NT2/D1 (cell line): ENCODE measurements at regions not wholly inside any gene's neighbourhood (a gene's known extent, or its start where the extent isn't known, plus 50 kb on each side); places are given as distances from the start of the nearest gene placed in this dataset.

Experiments used
- DNase-seq: peaks from one replicate; pipeline ENCODE4 v3.0.0-alpha.2; 2011; ENCODE audit warnings: low read depth, low spot score
- H3K27me3 ChIP-seq: 2 replicates; pipeline ENCODE4 v1.6.0; 2011; ENCODE audit warnings: mild to moderate bottlenecking; ENCODE audit not compliant: insufficient read length, insufficient read depth
- H3K36me3 ChIP-seq: 2 replicates; pipeline ENCODE4 v1.6.1; 2011; ENCODE audit warnings: mild to moderate bottlenecking, low read length, mixed read lengths; ENCODE audit not compliant: insufficient read depth, insufficient read length
- H3K4me1 ChIP-seq: 2 replicates; pipeline ENCODE4 v1.5.1; 2011; ENCODE audit not compliant: insufficient read depth, insufficient read length
- H3K4me3 ChIP-seq: 2 replicates; pipeline ENCODE4 v1.5.1; 2011; ENCODE audit warnings: low read depth; ENCODE audit not compliant: insufficient read length
- H3K9ac ChIP-seq: 2 replicates; pipeline ENCODE4 v1.6.0; 2011; ENCODE audit warnings: low read depth; ENCODE audit not compliant: insufficient read length
- H3K9me3 ChIP-seq: 2 replicates; pipeline ENCODE4 v1.5.1; 2011; ENCODE audit warnings: mild to moderate bottlenecking, low read length; ENCODE audit not compliant: insufficient read depth
- SUZ12 ChIP-seq: IDR thresholded peaks from 2 replicates; pipeline ENCODE4 v1.6.1; 2011; ENCODE audit not compliant: insufficient read length, insufficient read depth; ENCODE audit errors: extremely low read depth
- YY1 ChIP-seq: IDR thresholded peaks from 2 replicates; pipeline ENCODE4 v1.6.1; 2011; ENCODE audit not compliant: insufficient read length, insufficient read depth
- ZNF274 ChIP-seq: IDR thresholded peaks from 2 replicates; pipeline ENCODE4 v1.6.1; 2011; ENCODE audit warnings: mild to moderate bottlenecking, low read depth, low read length

DNA sequence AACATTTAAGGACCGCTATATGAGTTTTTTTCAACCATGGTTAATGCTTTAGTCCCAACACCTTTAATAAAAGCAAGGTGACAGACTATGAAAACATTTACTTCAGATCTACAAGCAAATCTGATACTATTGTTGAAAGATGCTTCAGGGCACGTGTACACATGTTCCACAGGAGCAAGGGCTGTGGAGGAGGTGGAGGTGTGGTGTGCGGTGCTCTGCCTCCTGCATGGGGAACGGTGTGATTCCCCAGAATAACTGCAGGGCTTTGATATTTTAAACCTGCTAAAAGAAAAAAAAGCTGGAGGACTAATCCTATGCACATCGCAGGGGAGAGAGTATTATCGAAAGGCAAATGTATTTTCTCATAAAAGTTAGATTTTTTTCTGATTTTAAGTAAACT lies 188.1 kb upstream of the CEP162 start:
- H3K9me3 ChIP-seq, result no peaks in the 10 kb centered on the region
- DNase-seq, result no peak
- H3K36me3 ChIP-seq, result no peaks in the 10 kb centered on the region
- H3K4me3 ChIP-seq, result no peak overlapping the region
- no peaks in the 10 kb centered on the region for H3K27me3 ChIP-seq
- no peak for TF ChIP-seq SUZ12
- TF ChIP-seq ZNF274, result no peak
- no peak for TF ChIP-seq YY1
- H3K4me1 ChIP-seq, result no peaks in the 10 kb centered on the region
- H3K9ac ChIP-seq, result no peak overlapping the region

DNA sequence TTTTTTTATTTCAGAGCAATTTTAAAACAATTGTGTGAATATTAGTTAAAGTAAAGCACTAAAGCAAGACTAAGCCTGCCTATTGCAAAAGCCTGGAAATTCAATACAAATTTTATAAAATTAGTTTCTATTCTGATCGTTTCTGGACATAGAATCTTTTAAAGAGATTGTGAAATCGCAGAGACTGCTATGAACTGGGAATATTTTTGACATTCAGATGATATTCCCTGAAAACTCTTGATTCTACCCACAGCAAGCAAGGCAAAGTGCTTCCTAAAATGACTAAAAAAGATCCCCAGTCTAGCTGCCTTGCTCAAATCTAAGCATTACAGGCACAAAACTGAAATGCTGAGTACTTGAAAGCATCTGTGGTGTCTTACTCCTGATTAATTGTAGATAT lies 187.6 kb upstream of the CEP162 start:
- no peak for DNase-seq
- Histone ChIP-seq H3K4me1 (no peaks in the 10 kb centered on the region), H3K9me3 (no peaks in the 10 kb centered on the region), H3K36me3 (no peaks in the 10 kb centered on the region), H3K27me3 (no peaks in the 10 kb centered on the region), H3K9ac (no peak overlapping the region), H3K4me3 (no peak overlapping the region)
- TF ChIP-seq SUZ12 (no peak), YY1 (no peak), ZNF274 (no peak)

DNA sequence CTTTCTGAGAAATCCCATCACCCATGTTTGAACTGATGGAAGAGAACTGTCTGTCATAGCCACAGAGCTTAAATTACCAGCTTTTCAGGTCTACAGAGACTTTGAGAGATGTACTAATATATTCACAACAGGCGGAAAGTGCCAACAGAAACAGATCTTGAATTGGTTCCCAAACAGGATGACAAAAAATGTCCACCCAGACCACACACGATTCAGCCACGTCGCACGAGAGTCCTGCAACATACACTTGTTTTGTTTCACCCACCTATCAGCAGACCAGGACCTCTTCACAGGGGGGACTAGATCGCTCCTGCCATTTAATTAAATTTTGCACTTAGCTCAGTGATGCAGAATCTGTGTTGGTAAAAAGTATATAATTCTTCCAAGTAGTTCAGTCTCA lies 187.1 kb upstream of the CEP162 start:
- Histone ChIP-seq H3K4me3 (no peak overlapping the region), H3K9me3 (no peaks in the 10 kb centered on the region), H3K4me1 (no peaks in the 10 kb centered on the region), H3K36me3 (no peaks in the 10 kb centered on the region), H3K9ac (no peak overlapping the region), H3K27me3 (no peaks in the 10 kb centered on the region)
- TF ChIP-seq ZNF274, result no peak
- no peak for TF ChIP-seq YY1
- TF ChIP-seq SUZ12, result no peak
- no peak for DNase-seq

DNA sequence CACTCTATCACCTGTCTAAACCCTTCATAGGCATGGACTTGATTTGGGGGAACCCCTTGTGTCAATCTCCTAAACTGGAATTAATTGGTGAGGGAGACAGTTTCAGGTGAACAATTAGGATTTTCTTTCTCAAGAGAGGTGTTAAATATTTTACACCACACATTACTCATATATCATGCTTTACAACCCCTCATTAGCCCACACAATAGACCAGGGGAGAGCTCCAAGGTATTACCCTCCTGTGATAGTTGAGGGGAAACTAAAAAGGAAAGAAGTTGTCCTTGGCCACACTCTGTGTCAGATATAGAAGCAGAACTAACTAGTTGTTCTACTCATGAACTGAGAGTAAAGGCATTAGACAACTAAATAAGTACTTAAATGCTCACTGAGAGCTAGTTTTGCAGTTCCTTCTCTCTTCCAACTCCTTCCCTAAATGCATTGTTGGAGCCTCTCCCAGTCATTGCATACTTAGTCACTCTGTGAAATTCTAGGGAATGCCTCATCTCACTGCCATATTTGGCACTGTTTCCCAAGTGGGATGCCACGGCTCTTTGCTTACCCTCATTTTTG lies 183.7 kb upstream of the CEP162 start:
- DNase-seq, result no peak
- TF ChIP-seq YY1 (no peak), SUZ12 (no peak), ZNF274 (no peak)
- Histone ChIP-seq H3K27me3 (no peaks in the 10 kb centered on the region), H3K36me3 (no peaks in the 10 kb centered on the region), H3K4me1 (no peaks in the 10 kb centered on the region), H3K9me3 (no peaks in the 10 kb centered on the region), H3K9ac (no peak overlapping the region), H3K4me3 (no peak overlapping the region)

DNA sequence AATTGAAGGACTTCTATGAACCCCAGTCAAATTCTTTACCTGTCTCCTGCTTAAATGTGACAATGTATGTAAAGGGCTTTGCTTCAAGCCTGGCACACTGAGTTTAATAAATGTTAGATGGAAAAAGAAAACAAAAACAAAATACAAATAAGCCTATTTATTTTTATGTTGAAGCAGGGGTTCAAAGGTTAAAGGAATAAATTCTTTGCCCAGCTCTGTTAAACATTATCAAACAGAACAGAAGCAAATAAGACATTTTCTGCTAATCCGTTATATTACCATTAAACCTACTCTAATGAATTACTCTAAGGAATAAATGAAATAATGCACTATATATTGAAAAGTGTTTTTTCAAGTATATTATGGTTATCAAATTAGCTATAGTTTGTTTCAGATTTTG lies 182.5 kb upstream of the CEP162 start:
- H3K9ac ChIP-seq, result no peak overlapping the region
- H3K27me3 ChIP-seq, result no peaks in the 10 kb centered on the region
- H3K36me3 ChIP-seq, result no peaks in the 10 kb centered on the region
- TF ChIP-seq YY1, result no peak
- no peak for TF ChIP-seq SUZ12
- TF ChIP-seq ZNF274, result no peak
- H3K4me3 ChIP-seq, result no peak overlapping the region
- no peaks in the 10 kb centered on the region for H3K4me1 ChIP-seq
- H3K9me3 ChIP-seq, result no peaks in the 10 kb centered on the region
- DNase-seq, result no peak

DNA sequence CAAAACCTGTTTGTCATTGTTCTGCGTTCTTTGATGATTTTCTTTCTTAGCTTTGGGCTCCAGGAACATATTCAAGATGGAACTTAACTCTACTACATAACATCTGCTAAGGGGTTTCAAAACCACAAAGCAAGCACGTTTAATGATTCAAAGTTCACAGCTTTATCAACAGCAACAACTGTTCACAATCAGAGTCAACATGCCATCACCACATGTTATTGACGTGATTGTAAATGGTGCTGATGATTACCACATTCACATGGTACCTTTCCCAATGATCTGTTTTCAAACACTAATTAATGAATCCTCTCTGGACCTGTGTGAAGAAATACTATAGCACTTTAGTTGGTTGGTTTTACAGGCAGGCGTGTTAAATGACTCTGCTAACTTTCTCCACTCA lies 180.6 kb upstream of the CEP162 start:
- Histone ChIP-seq H3K4me3 (no peak overlapping the region), H3K4me1 (no peaks in the 10 kb centered on the region), H3K36me3 (no peaks in the 10 kb centered on the region), H3K27me3 (no peaks in the 10 kb centered on the region), H3K9me3 (no peaks in the 10 kb centered on the region), H3K9ac (no peak overlapping the region)
- TF ChIP-seq YY1 (no peak), ZNF274 (no peak), SUZ12 (no peak)
- no peak for DNase-seq

DNA sequence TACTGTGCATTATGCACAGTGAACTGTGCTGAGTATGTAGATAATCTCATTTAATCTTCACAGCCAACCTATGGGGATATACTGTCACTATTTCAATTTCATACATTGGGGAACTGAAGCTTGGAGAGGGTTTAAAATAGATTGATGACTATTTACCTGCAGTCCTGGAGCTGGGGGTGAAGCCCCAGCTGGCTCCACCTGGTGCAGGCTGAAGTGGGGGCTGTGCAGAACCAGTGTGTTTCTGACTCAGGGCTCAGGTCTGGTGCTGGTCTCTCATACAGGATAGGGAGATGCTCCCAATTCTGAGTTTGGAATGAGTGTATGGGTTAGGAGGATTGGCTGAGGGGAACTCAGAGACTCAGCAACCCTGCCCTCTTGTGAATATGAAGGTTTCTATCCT lies 176.1 kb upstream of the CEP162 start:
- Histone ChIP-seq H3K9me3 (no peaks in the 10 kb centered on the region), H3K9ac (no peak overlapping the region), H3K27me3 (no peaks in the 10 kb centered on the region), H3K36me3 (no peaks in the 10 kb centered on the region), H3K4me3 (no peak overlapping the region), H3K4me1 (no peaks in the 10 kb centered on the region)
- no peak for TF ChIP-seq YY1
- TF ChIP-seq ZNF274, result no peak
- TF ChIP-seq SUZ12, result no peak
- no peak for DNase-seq
